Hematopoietic multipotent progenitor cell treated with erythropoietin and hydrocortisone succinate and interleukin-3 and kit ligand, for 17 days (in vitro differentiated cells): ENCODE measurements at regions not wholly inside any gene's neighbourhood (a gene's known extent, or its start where the extent isn't known, plus 50 kb on each side); places are given as distances from the start of the nearest gene placed in this dataset.
"Not testable (repeated sequence)": the region's sequence is repeated elsewhere in the genome, so short reads cannot be mapped to it uniquely, and the experiment has no call there.

Experiments used
- DNase-seq: peaks from one replicate; pipeline ENCODE4 v3.0.0-alpha.2; 2015; ENCODE audit warnings: low spot score

GRCh38 chr2:58720770-58721697 is 479.9 kb upstream of the FANCL start:
- DNase-seq, result no peak

- DNase-seq, result no peak
These were observed 479.1 kb upstream of the FANCL start for GRCh38 chr2:58720033-58720769.

- DNase-seq, result no peak
These were observed 474.2 kb upstream of the FANCL start for GRCh38 chr2:58715344-58715743.

DNA sequence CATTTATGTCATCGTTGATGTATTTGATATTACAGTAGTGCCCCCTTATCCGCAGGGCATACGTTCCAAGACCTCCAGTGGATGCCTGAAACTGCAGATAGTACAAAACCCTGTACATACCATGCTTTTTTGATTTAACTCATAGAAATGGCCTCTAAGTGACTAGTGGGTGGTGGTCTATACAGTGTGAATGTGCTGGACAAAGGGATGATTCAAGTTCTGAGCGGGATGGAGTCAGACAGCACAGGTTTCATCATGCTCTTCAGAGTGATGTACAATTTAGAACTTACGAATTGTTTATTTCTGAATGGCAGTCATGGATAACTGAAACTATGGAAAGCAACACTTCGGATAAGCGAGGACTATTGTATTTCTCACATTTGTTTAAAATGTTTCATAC is 473.1 kb upstream of the FANCL start:
- DNase-seq, result no peak

GRCh38 chr2:58710795-58711279 is 469.7 kb upstream of the FANCL start:
- DNase-seq, result no peak

DNA sequence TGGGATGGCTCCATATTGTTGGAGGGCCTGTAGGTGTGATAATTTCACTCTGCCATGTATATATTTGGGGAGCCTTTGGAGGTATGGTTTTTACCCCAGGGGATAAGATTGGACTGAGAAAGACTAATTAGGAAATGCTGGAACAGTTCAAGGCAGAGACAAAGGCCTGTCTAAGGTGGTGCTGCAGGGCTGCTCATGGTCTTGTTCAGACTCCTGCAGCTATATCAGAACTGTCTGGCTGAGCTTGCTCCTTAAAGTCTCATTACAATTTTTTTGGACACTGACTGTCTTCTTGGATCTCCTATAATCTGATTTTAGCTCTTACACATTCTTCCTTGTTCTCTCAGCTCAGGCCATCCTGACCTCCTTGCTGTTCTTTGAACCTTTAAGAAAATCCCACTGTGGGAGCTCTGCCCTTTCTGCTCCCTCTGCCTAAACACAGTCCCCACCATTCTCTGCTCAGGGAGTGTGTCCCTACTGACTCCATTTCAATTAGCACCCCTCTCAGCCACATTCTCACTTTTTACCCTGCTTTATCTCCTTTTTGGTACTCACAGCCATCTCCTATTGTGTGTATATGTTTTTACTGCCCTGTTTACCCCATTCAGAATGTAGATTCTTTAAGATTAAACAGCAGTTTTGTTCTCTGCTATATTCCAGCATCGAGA is 468.7 kb upstream of the FANCL start:
- no peak for DNase-seq

- DNase-seq, result no peak
These were observed 468.1 kb upstream of the FANCL start for GRCh38 chr2:58709274-58709673.

DNA sequence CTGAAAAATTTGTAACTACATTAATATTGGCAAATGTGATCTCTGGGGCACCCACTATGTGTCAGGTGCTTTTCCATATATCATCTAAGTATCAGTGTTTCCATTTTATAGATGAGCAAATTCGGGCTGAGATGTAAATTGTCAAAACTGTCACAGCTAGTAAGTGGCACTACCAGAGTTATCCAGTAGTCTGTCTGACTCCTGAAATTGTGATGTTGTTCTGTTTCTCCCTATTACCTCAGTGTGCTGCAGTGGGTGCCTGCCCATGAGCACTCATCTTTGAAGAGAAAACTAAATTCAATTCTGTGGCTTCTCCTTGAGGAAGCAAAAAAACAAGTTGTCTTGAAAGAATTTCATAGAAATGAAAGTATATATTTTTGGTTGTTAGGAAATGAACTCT is 467.4 kb upstream of the FANCL start:
- no peak for DNase-seq

DNA sequence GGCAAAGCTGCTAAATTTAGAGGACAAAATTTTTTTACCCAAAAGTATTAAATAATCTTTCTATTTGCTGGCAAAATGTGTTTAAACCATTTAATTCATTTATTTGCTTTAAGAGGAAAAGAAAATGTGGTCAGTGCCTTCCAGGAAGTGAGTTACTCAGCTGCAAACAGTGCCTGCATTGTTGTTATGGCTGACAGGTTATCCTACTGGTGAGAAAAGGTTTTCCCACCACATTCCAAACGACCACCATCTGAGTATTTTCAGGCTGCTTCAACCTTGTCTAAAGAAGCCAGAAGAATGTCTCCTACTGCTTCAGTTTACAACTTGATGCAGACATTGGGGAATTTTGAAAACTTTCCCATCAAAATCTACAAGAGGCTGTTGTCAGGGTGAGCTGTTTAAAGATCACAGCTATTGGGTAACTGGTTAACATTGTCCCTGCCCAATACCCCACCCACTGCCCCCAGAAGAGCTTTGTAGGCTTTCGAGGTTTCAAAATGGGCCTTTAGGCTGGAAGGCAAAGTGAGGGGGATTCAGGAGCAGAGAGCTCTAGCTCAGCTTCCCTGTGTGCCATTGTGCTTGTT is 461.3 kb upstream of the FANCL start:
- DNase-seq, result no peak

DNA sequence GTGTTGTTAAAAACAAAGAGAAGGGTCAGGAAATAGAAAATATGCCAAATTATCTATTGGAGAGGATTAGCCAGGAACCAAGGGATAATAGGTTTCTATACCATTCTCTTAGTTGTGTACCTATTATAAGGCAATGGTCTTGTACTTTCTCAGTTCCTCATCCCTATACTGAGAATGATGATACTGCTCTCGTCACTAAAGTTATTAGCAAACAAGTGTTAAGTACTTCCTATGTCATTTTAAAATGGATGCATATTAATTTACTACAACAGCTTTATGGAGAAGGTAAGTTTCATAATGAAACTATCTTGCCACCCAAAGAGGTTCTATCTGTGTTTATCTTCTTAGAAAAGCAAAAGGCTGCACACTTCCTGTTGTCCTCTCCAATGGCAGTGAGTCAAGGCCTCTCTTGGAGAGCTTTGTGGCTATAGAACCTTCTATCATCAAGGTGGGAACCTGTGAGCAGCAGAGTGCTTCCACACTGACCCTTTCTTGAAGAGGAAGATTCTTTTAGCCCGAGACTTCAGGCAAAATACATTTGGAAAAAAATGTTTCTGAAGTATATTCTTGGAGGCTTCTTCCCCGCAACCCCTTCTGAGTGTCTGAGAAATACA is 460.7 kb upstream of the FANCL start:
- no peak for DNase-seq

DNA sequence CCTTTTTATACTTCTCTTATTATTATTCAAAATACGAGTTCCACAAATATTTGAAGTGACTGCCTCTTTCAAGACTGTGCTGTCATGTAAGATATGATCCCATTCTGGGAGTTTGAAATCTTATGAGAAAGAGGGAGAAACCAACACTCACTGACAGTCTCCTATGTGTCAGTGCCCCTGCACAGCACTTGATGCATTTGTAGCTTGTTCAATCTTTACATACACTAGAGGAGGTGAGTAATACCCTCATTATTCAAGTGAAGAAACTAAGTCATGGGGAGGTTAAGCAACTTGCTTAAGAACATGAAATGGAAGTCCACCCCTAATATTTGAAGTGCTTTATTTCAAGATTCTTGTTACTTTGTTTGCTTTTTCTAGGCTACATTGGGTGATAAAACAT is 459.5 kb upstream of the FANCL start:
- no peak for DNase-seq

DNA sequence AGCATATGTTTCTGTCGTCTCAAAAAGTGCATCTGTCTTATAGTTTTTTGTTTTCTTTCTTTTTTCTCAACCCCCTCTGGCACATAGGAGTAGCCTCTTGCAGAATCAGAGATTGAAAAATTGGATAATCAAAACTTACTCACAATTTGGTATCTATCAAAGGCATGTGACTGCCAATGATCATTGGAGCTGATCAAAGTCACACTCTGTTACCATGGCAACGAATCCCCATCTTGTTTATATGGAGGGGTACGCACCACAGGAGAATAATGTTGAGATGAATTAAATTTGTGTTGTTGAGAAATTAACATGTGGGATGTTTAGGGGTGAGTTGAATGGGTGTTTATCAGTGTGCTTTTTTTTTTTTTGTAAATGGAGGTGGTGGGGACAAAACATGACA is 458.3 kb upstream of the FANCL start:
- DNase-seq, result no peak

DNA sequence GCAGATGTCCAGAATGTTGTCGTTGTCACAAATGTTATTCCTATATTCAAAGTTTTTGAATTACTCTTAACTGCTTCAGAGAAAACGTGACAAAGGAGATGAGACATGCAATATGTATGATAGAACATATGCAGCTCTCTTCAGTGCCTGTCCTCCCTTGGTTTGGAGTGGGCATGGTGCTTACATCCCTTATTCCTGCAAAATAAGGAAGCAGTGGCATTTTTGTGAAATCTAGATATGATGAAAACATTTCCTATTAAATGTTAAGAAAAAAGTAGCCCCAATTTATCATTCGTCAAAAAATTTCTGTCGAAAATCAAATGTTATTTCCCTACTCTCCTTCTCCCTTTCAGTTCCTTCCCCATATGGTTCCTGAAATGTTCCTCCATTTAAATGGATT is 457.5 kb upstream of the FANCL start:
- DNase-seq, result no peak

DNA sequence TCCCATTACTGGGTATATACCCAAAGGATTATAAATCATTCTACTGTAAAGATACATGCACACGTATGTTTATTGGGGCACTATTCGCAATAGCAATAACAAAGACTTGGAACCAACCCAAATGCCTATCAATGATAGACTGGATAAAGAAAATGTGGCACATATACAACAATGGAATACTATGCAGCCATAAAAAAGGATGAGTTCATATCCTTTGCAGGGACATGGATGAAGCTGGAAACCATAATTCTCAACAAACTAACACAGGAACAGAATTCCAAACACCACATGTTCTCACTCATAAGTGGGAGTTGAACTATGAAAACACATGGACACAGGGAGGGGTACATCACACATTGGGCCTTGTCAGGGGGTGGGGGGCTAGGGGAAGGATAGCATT is 453.0 kb upstream of the FANCL start:
- not testable (repeated sequence) for DNase-seq

DNA sequence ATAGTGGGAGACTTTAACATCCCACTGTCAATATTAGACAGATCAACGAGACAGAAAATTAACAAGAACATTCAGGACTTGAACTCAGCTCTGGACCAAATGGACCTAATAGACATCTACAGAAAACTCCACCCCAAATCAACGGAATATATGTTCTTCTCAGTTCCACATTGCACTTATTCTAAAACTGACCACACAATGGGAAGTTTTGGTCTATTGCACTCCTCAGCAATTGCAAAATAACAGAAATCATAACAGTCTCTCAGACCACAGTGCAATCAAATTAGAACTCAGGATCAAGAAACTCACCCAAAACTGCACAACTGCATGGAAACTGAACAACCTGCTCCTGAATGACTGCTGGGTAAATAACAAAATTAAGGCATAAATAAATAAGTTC is 449.9 kb upstream of the FANCL start:
- not testable (repeated sequence) for DNase-seq

GRCh38 chr2:58688813-58689212 is 447.7 kb upstream of the FANCL start:
- no peak for DNase-seq

DNA sequence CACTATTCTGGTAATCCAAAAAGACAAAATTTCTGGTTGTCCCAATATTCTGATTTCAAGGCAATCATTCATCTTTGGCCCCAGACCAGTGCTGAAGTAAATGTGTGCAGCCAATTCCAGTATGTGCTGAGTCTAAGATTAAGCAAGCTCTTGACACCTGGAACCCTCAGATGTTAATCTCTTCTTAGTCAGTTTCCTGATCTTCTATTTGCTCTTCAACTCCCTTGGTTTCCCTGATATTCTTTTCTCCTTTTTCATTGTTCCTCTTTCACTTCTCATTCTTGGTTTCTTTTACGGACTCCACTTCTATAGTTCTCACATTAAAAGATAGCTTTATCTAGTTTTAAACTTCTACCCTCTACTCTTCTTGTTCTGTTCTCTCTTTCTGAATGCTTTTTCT is 445.7 kb upstream of the FANCL start:
- no peak for DNase-seq

GRCh38 chr2:58680755-58681310 is 439.7 kb upstream of the FANCL start:
- no peak for DNase-seq

GRCh38 chr2:58677748-58678147 is 436.6 kb upstream of the FANCL start:
- DNase-seq, result no peak

- DNase-seq, result no peak
These were observed 430.6 kb upstream of the FANCL start for GRCh38 chr2:58671675-58672074.

DNA sequence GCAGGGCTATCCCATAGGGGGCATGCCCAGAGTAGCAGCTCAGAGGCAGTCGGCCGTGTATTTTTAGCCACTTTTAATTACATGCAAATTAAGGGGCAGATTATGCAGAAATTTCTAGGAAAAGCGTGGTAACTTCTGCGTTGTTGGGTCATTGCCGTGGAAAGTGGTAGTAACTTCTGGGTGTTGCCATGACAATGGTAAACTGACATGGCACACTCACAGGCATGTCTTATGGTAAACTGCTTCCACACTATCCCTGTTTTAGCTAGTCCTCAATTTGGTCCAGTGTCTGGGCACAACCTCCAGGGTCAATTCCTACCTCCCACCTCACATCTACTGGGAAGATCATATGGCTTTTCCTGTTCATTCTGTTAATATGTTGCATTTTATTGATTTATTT is 428.9 kb upstream of the FANCL start:
- no peak for DNase-seq
